ENCODE measurements at regions not wholly inside any gene's neighbourhood (a gene's known extent, or its start where the extent isn't known, plus 50 kb on each side); places are given as distances from the start of the nearest gene placed in this dataset.

DNA sequence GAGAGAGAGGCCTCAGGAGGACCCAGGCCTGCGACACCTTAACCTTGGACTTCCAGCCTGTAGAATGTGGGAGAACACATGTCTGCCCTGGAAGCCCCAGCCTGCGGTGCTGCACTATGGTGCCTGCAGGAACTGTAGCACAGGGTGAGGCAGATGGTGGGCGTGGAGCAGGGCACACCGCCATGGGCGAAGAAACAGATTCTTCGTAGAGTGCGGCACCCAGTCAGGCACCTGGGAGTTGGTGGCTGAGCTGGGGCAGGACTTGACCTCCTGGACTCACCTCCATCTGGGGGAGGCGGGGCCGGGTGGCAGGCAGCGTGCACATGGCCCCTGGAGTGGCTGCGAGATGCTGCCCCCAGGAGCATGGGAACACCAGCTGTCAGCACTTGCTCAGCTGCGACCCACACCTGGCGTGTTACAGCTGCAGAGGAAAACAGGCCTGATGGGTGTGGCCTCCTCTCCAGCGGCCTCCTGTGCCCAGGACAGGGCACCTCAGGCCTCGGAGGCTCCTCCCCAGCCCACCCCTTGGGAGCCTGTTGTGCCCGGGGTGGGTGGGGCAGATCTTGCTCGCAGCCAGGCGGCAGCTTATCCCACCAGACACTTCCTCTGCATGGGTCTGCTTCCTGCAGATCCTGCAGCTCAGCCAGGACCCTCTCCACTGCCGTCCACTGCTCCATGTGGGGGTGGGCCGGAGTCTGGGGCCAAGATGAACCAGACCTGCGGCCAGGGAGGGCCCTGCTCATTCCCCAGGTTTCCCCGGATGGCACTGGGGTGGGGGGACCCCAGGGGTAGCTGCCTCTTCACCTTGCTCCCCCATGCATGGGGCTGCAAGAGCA is 80.4 kb downstream of the MYEOV start:
- H2AFZ ChIP-seq (ENCODE audit: low read length): no peak overlapping the region
- no peaks in the 10 kb centered on the region for H3K23me2 ChIP-seq (ENCODE audit: insufficient read length, low read depth, low read length, poor library complexity, severe bottlenecking)
- H2BK120ac ChIP-seq (ENCODE audit: low read depth, low read length, poor library complexity, severe bottlenecking): no peak overlapping the region
- no peaks in the 10 kb centered on the region for H3K9me3 ChIP-seq (ENCODE audit: control insufficient read depth, low read depth, low read length)
- H3K4me2 ChIP-seq (ENCODE audit: insufficient read depth, insufficient read length, low read length): no peak overlapping the region
- H3K4me3 Mint-ChIP-seq: no peak overlapping the region
- H3K27ac Mint-ChIP-seq: peak overlapping the region in 1 of 3 experiments; percentile 10; a peak in 2 of 7 replicates
- no peak overlapping the region; the same call in 1 of the 2 replicates for H3K14ac ChIP-seq (ENCODE audit: insufficient read depth, low read length)
- no peak overlapping the region for H3K18ac ChIP-seq (ENCODE audit: insufficient read length, low read depth, low read length)
- peaks cover 0 to 7% (median 4%) of the 10 kb centered on the region in 3 experiments; a peak in 3 of 7 replicates for H3K36me3 Mint-ChIP-seq (ENCODE audit: insufficient read depth in 1 of 3, low read depth in 3 of 3)
- no CpG with 5 or more reads among the region's 22 CpGs for whole genome bisulfite sequencing (ENCODE audit: extremely low coverage, insufficient read length, low lambda C conversion rate)
- TF ChIP-seq, protein P1, sequence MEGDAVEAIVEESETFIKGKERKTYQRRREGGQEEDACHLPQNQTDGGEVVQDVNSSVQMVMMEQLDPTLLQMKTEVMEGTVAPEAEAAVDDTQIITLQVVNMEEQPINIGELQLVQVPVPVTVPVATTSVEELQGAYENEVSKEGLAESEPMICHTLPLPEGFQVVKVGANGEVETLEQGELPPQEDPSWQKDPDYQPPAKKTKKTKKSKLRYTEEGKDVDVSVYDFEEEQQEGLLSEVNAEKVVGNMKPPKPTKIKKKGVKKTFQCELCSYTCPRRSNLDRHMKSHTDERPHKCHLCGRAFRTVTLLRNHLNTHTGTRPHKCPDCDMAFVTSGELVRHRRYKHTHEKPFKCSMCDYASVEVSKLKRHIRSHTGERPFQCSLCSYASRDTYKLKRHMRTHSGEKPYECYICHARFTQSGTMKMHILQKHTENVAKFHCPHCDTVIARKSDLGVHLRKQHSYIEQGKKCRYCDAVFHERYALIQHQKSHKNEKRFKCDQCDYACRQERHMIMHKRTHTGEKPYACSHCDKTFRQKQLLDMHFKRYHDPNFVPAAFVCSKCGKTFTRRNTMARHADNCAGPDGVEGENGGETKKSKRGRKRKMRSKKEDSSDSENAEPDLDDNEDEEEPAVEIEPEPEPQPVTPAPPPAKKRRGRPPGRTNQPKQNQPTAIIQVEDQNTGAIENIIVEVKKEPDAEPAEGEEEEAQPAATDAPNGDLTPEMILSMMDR (conservative IDR thresholded peaks at IDR 0.05): no peak
- H3K4me1 ChIP-seq (ENCODE audit: insufficient read depth, low read length): no peaks in the 10 kb centered on the region
- DNase-seq: peak; percentile 45
- H2BK12ac ChIP-seq (ENCODE audit: insufficient read length, low read depth, low read length): no peak overlapping the region
- H3K23ac ChIP-seq (ENCODE audit: insufficient read length, low read depth, low read length): no peak overlapping the region
- H4K8ac ChIP-seq (replicated peaks; ENCODE audit: insufficient read length, low read depth, low read length): no peak overlapping the region
- H3K79me1 ChIP-seq (ENCODE audit: insufficient read depth, low read depth, low read length, poor library complexity, severe bottlenecking): no peaks in the 10 kb centered on the region
- H3K27ac ChIP-seq (ENCODE audit: insufficient read length, low read depth, low read length): no peak overlapping the region
- no peak overlapping the region for H2BK20ac ChIP-seq (ENCODE audit: low read depth, low read length, poor library complexity, severe bottlenecking)
- H3K9me3 Mint-ChIP-seq: peaks cover 4 to 15% of the 10 kb centered on the region in 2 experiments; a peak in 3 of 5 replicates
- H4K20me1 ChIP-seq (ENCODE audit: control insufficient read depth, insufficient read depth, insufficient read length): peaks cover 3% of the 10 kb centered on the region
- no peak overlapping the region for H4K5ac ChIP-seq (ENCODE audit: insufficient read length, low read depth, low read length)
- no peaks in the 10 kb centered on the region for H3K27me3 ChIP-seq (ENCODE audit: insufficient read depth, low read length)
- H2AK5ac ChIP-seq (ENCODE audit: insufficient read length, low read length): no peak overlapping the region
- H3T11ph ChIP-seq (ENCODE audit: low read length): no peak overlapping the region
- H2BK5ac ChIP-seq (ENCODE audit: insufficient read length, low read length): no peak overlapping the region
- peaks cover 4% of the 10 kb centered on the region for H3K27me3 Mint-ChIP-seq (ENCODE audit: low read depth)
- H4K91ac ChIP-seq (ENCODE audit: insufficient read length, low read depth, low read length): no peak overlapping the region
- no peak overlapping the region for H3K9ac ChIP-seq (ENCODE audit: extremely low read depth, insufficient read length, low read length)
- no peak overlapping the region for H3K4ac ChIP-seq (ENCODE audit: low read depth, low read length)
- H3K56ac ChIP-seq (ENCODE audit: insufficient read length, low read depth, low read length): no peak overlapping the region
- H3K4me1 Mint-ChIP-seq: no peaks in the 10 kb centered on the region
- H3K79me2 ChIP-seq (ENCODE audit: insufficient read depth, low read length): no peaks in the 10 kb centered on the region
- no peak overlapping the region for H2BK15ac ChIP-seq (ENCODE audit: low read depth, low read length)

All from H9 (cell line).